Activated B cell treated with CpG ODN at 0.5 μM for 24 hours (primary cell): ENCODE measurements at regions not wholly inside any gene's neighbourhood (a gene's known extent, or its start where the extent isn't known, plus 50 kb on each side); places are given as distances from the start of the nearest gene placed in this dataset.

Source experiments
- ATAC-seq: fragments of 200-7000 bp; cut with Tn5 transposase; one replicate; pipeline ENCODE4 v1.10.0; 2021; ENCODE audit warnings: low read depth, mild to moderate bottlenecking, moderate library complexity
- CTCF ChIA-PET: fragments of 350-600 bp; sonication (Branson Sonifier 250); formaldehyde crosslinking; loops from one replicate; lab custom pipeline; 2021; ENCODE audit warnings: antibody characterized with exemption; lab: Charles Lee
- POLR2A ChIA-PET: fragments of 350-600 bp; sonication (Branson Sonifier 250); formaldehyde crosslinking; loops from one replicate; lab custom pipeline; 2021; ENCODE audit warnings: antibody characterized with exemption; lab: Charles Lee
- DNase-seq: peaks from one replicate; pipeline ENCODE4 v3.0.0; 2022
- H3K27ac Mint-ChIP-seq: one replicate; pipeline ENCODE4 v1.8.0; 2020; ENCODE audit warnings: mixed read lengths
- H3K27me3 Mint-ChIP-seq: one replicate; pipeline ENCODE4 v1.8.0; 2021; ENCODE audit warnings: mixed read lengths
- H3K36me3 Mint-ChIP-seq: one replicate; pipeline ENCODE4 v1.8.0; 2021; ENCODE audit warnings: low read depth, mixed read lengths
- H3K4me1 Mint-ChIP-seq: one replicate; pipeline ENCODE4 v1.8.0; 2021; ENCODE audit warnings: mixed read lengths
- H3K4me3 Mint-ChIP-seq: one replicate; pipeline ENCODE4 v1.8.0; 2020; ENCODE audit warnings: mild to moderate bottlenecking, mixed read lengths
- H3K9me3 Mint-ChIP-seq: one replicate; pipeline ENCODE4 v1.8.0; 2020; ENCODE audit warnings: mixed read lengths
- intact Hi-C: fragments of 100-400 bp; cut with micrococcal nuclease; formaldehyde crosslinking; loops from one replicate; pipeline ENCODE4 v1.15.1; 2024
- TF ChIP-seq, protein P1 (sequence below): fragments of 200-600 bp; IDR thresholded peaks from one replicate; pipeline ENCODE4 v1.8.0; 2022; ENCODE audit warnings: antibody characterized with exemption, mild to moderate bottlenecking

GRCh38 chr1:208538587-208538986, 294.4 kb upstream of the PLXNA2 start:
- no peak for ATAC-seq
- no peaks in the 10 kb centered on the region for H3K4me1 Mint-ChIP-seq
- POLR2A ChIA-PET, result no interaction called here
- no peaks in the 10 kb centered on the region for H3K9me3 Mint-ChIP-seq
- DNase-seq, result no peak
- H3K36me3 Mint-ChIP-seq, result no peaks in the 10 kb centered on the region
- H3K27ac Mint-ChIP-seq, result no peak overlapping the region
- H3K4me3 Mint-ChIP-seq, result no peak overlapping the region
- intact Hi-C loops, result no loop called here
- CTCF ChIA-PET, result no interaction called here
- H3K27me3 Mint-ChIP-seq, result no peaks in the 10 kb centered on the region
- TF ChIP-seq, protein P1, sequence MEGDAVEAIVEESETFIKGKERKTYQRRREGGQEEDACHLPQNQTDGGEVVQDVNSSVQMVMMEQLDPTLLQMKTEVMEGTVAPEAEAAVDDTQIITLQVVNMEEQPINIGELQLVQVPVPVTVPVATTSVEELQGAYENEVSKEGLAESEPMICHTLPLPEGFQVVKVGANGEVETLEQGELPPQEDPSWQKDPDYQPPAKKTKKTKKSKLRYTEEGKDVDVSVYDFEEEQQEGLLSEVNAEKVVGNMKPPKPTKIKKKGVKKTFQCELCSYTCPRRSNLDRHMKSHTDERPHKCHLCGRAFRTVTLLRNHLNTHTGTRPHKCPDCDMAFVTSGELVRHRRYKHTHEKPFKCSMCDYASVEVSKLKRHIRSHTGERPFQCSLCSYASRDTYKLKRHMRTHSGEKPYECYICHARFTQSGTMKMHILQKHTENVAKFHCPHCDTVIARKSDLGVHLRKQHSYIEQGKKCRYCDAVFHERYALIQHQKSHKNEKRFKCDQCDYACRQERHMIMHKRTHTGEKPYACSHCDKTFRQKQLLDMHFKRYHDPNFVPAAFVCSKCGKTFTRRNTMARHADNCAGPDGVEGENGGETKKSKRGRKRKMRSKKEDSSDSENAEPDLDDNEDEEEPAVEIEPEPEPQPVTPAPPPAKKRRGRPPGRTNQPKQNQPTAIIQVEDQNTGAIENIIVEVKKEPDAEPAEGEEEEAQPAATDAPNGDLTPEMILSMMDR, result no peak

DNA sequence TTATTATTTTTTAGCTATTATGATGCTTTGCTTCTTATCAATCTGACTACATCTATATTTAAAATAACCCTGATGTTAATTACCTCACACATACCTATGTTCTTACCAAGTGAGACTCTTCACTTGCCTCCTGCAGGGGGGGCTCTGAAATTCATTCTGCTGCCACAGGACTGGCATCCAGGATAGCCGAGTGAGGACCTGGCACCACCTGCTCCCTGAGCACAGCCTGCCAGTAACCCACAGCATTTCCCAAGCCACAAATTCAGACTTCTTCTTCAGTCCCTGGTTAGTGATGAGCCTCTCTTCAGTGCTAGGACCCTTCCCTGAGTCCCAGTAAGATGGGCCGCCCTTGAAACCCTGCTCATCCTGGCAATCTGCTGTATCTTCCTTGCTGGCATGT, 296.5 kb upstream of the PLXNA2 start:
- CTCF ChIA-PET, result no interaction called here

DNA sequence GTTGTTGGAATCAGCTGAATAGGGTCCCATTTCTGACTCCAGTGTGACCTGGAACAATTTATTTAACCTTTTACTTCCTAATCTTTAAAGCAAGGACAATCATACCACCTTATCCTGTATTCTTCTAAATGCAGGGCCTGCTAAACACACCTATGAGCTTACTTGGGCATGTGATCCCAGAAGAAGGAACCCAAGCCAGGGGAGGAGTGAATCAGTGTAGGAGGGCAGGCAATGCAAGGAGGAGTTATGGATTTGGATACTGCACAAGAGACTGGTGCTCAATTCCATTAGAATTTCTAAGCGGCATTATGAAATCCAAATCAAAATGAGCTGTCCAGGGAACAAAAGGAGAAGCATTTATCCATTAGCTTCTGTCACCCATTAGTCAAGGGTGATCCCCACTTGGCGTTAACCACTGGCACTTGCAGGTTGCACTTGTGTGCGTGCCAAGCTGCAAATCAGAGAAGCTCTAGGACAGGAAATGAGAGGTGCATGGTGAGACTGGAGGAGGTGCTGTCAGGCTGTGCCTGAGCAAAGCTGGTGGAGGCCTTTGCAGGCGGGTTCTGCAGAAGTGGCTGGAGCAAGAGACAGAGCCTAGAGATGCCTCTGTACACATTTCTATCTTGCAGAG, 297.2 kb upstream of the PLXNA2 start:
- POLR2A ChIA-PET, result no interaction called here
- Mint-ChIP-seq H3K4me3 (no peak overlapping the region), H3K9me3 (no peaks in the 10 kb centered on the region), H3K36me3 (no peaks in the 10 kb centered on the region), H3K27me3 (no peaks in the 10 kb centered on the region), H3K27ac (no peak overlapping the region), H3K4me1 (no peaks in the 10 kb centered on the region)
- CTCF ChIA-PET, result no interaction called here
- DNase-seq (no peak), ATAC-seq (no peak)
- TF ChIP-seq, protein P1, result no peak
- intact Hi-C loops, result no loop called here

More for the DNA sequence above, 296.5 kb upstream of the PLXNA2 start:
- POLR2A ChIA-PET, result no interaction called here
- intact Hi-C loops, result no loop called here
- ATAC-seq, result no peak
- TF ChIP-seq, protein P1, result no peak
- H3K36me3 Mint-ChIP-seq, result no peaks in the 10 kb centered on the region
- H3K9me3 Mint-ChIP-seq, result no peaks in the 10 kb centered on the region
- no peak overlapping the region for H3K27ac Mint-ChIP-seq
- H3K4me3 Mint-ChIP-seq, result no peak overlapping the region
- DNase-seq, result no peak
- H3K27me3 Mint-ChIP-seq, result no peaks in the 10 kb centered on the region
- no peaks in the 10 kb centered on the region for H3K4me1 Mint-ChIP-seq

DNA sequence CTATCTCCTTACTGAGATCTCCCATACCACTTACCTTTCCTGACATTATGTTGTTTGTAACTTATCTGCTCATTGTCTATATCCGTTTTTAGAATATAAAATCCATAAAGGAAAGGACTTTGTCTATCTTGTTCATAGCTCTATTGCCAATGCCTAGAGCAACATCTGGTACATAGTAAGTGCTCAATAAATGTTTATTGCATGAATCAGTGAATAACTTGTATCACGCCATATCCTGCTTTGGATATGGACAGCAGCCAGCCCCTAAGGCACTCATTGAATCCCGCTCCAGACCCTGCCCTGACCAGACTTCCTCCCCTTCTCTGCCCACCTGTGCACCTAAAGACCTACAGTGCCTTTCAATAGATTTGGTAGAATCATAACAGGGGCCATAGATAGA, 298.1 kb upstream of the PLXNA2 start:
- no peak for DNase-seq
- no peaks in the 10 kb centered on the region for H3K27me3 Mint-ChIP-seq
- H3K36me3 Mint-ChIP-seq, result no peaks in the 10 kb centered on the region
- H3K4me1 Mint-ChIP-seq, result no peaks in the 10 kb centered on the region
- no peak for ATAC-seq
- POLR2A ChIA-PET, result no interaction called here
- no peak overlapping the region for H3K4me3 Mint-ChIP-seq
- intact Hi-C loops, result no loop called here
- TF ChIP-seq, protein P1, result no peak
- no peaks in the 10 kb centered on the region for H3K9me3 Mint-ChIP-seq
- H3K27ac Mint-ChIP-seq, result no peak overlapping the region
- CTCF ChIA-PET, result no interaction called here

DNA sequence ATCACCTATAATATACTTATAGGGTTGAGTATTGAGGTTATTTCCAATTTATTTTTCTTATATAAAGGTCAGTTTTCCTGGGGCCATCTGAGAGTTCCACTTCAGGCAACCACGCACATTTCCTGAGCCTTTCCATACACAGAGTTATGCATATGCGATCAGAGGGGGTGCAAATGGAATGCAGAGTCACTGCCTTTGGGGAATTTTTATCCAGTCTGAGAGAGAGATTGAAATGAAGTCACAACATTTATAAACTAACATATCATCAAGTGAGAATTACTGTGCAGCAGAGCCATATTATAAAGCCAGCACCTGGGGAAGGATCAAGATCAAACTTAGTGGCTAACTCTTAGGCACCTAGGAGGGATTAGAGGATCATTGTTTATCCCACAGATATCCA, 299.9 kb upstream of the PLXNA2 start:
- CTCF ChIA-PET, result no interaction called here
- H3K4me3 Mint-ChIP-seq, result no peak overlapping the region
- H3K9me3 Mint-ChIP-seq, result no peaks in the 10 kb centered on the region
- intact Hi-C loops, result no loop called here
- ATAC-seq, result no peak
- POLR2A ChIA-PET, result no interaction called here
- DNase-seq, result no peak
- H3K27me3 Mint-ChIP-seq, result no peaks in the 10 kb centered on the region
- no peaks in the 10 kb centered on the region for H3K36me3 Mint-ChIP-seq
- no peak overlapping the region for H3K27ac Mint-ChIP-seq
- no peaks in the 10 kb centered on the region for H3K4me1 Mint-ChIP-seq
- TF ChIP-seq, protein P1, result no peak
